Prostate gland (tissue), 2 donors: ENCODE measurements at regions not wholly inside any gene's neighbourhood (a gene's known extent, or its start where the extent isn't known, plus 50 kb on each side); places are given as distances from the start of the nearest gene placed in this dataset.

Source experiments
- POLR2A ChIP-seq: fragments of 450-650 bp; IDR thresholded peaks from one replicate; pipeline ENCODE4 v1.6.1; 2016; ENCODE audit warnings: antibody characterized with exemption, mild to moderate bottlenecking
- POLR2AphosphoS5 ChIP-seq: sonication (generic); formaldehyde crosslinking; IDR thresholded peaks from one replicate; pipeline ENCODE4 v1.6.1; 2017; ENCODE audit warnings: antibody characterized with exemption
- TF ChIP-seq, protein P1 (sequence below), 4 experiments: fragments of 200-600 bp in 2 of 4; fragments of 450-650 bp in 2 of 4; sonication (generic) in 2 of 4; IDR thresholded peaks; 1 replicate in 3 of 4; 2 replicates in 1 of 4; pipeline ENCODE4 v1.5.1; 2016 to 2019; ENCODE audit warnings: antibody characterized with exemption in 4 of 4, mild to moderate bottlenecking in 2 of 4, moderate library complexity in 2 of 4

DNA sequence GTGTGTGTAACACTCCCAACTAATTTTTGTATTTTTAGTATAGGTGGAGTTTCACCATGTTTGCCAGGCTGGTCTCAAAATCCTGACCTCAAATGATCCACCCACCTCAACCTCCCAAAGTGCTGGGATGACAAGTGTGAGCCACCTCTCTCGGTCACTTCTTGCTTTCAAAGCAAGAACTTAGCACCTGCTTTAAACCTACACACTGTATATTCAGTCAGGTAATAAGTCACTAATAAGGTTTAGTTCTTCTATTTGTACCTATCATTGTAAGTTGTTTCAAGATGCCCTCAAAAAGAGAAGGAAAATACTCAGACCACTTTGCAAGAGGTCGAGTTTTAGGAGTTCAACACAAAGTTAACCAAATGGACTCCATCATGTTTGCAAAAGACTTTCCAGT lies 431.3 kb downstream of the MRPL39 start:
- TF ChIP-seq, protein P1, sequence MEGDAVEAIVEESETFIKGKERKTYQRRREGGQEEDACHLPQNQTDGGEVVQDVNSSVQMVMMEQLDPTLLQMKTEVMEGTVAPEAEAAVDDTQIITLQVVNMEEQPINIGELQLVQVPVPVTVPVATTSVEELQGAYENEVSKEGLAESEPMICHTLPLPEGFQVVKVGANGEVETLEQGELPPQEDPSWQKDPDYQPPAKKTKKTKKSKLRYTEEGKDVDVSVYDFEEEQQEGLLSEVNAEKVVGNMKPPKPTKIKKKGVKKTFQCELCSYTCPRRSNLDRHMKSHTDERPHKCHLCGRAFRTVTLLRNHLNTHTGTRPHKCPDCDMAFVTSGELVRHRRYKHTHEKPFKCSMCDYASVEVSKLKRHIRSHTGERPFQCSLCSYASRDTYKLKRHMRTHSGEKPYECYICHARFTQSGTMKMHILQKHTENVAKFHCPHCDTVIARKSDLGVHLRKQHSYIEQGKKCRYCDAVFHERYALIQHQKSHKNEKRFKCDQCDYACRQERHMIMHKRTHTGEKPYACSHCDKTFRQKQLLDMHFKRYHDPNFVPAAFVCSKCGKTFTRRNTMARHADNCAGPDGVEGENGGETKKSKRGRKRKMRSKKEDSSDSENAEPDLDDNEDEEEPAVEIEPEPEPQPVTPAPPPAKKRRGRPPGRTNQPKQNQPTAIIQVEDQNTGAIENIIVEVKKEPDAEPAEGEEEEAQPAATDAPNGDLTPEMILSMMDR (IDR thresholded peaks at IDR 0.05): no peak
- TF ChIP-seq POLR2AphosphoS5 (no peak), POLR2A (no peak)
